Smooth muscle cell (in vitro differentiated cells): ENCODE measurements at regions not wholly inside any gene's neighbourhood (a gene's known extent, or its start where the extent isn't known, plus 50 kb on each side); places are given as distances from the start of the nearest gene placed in this dataset.
"Not testable (repeated sequence)": the region's sequence is repeated elsewhere in the genome, so short reads cannot be mapped to it uniquely, and the experiment has no call there.

Experiments
- DNase-seq: peaks from one replicate; lab custom pipeline; 2025; ENCODE audit not compliant: unreplicated experiment; lab: John Stamatoyannopoulos, UW
- H2AFZ ChIP-seq: fragments of 200-600 bp; sonication (generic); 2 replicates; pipeline ENCODE4 v1.6.0; 2016; ENCODE audit warnings: antibody characterized with exemption, low read depth, mild to moderate bottlenecking
- H3F3A ChIP-seq: fragments of 200-600 bp; sonication (generic); 2 replicates; pipeline ENCODE4 v1.6.0; 2017; ENCODE audit warnings: antibody characterized with exemption, low read depth
- H3K27ac ChIP-seq: fragments of 200-600 bp; sonication (generic); 2 replicates; pipeline ENCODE4 v1.5.1; 2016; ENCODE audit warnings: low read depth, mild to moderate bottlenecking
- H3K27me3 ChIP-seq: fragments of 200-600 bp; sonication (generic); 2 replicates; pipeline ENCODE4 v1.6.1; 2016; ENCODE audit warnings: low read depth, mild to moderate bottlenecking
- H3K36me3 ChIP-seq: fragments of 200-600 bp; sonication (generic); 2 replicates; pipeline ENCODE4 v1.5.1; 2016; ENCODE audit warnings: low read depth
- H3K4me1 ChIP-seq: fragments of 200-600 bp; sonication (generic); 2 replicates; pipeline ENCODE4 v1.5.1; 2016; ENCODE audit warnings: low read depth
- H3K4me2 ChIP-seq: fragments of 200-600 bp; sonication (generic); 2 replicates; pipeline ENCODE4 v1.6.0; 2016; ENCODE audit warnings: mild to moderate bottlenecking
- H3K4me3 ChIP-seq: fragments of 200-600 bp; sonication (generic); 2 replicates; pipeline ENCODE4 v1.5.1; 2016; ENCODE audit warnings: mild to moderate bottlenecking
- H3K79me2 ChIP-seq: fragments of 200-600 bp; sonication (generic); 2 replicates; pipeline ENCODE4 v1.6.0; 2016; ENCODE audit warnings: low read depth, mild to moderate bottlenecking
- H3K9ac ChIP-seq: fragments of 200-600 bp; sonication (generic); 2 replicates; pipeline ENCODE4 v1.6.0; 2016; ENCODE audit warnings: low read depth
- H3K9me3 ChIP-seq: fragments of 200-600 bp; sonication (generic); replicated peaks from 2 replicates; pipeline ENCODE4 v1.5.1; 2016; ENCODE audit warnings: low read depth
- H4K20me1 ChIP-seq: fragments of 200-600 bp; sonication (generic); 2 replicates; pipeline ENCODE4 v1.6.0; 2016; ENCODE audit warnings: low read depth
- WGBS: methylation state at CpG from one replicate; pipeline ENCODE4 v1.1.7; 2016; ENCODE audit warnings: low lambda C conversion rate; 5-methylcytosine and 5-hydroxymethylcytosine counted together
- TF ChIP-seq, protein P1 (sequence below): fragments of 200-600 bp; sonication (generic); IDR thresholded peaks from 2 replicates; pipeline ENCODE4 v1.5.1; 2017; ENCODE audit warnings: borderline replicate concordance, mild to moderate bottlenecking, antibody characterized with exemption; ENCODE audit not compliant: insufficient read depth, poor library complexity, severe bottlenecking

DNA sequence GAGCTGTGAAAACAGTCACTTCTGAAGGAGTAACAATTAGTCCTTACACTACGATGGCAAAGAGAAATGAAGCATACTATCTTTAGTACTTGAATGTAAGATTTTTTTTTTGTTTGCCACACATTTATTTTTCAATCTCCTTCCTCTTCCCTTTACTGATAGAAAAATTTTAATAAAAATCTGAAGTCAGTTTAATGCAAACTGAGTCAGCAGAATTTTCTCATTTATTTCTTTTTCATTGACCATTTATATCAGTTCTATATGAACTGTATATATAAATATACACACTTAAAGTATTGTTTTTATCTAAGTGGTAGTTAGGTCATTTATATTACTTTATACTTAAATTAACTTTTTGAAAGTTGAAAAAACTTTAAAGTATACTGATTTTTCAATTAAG, 1009.1 kb upstream of the SPRY2 start:
- H3K9me3 ChIP-seq: no peaks in the 10 kb centered on the region
- H3K27me3 ChIP-seq: no peaks in the 10 kb centered on the region
- H4K20me1 ChIP-seq: no peaks in the 10 kb centered on the region
- H3K4me3 ChIP-seq: no peak overlapping the region
- H3K79me2 ChIP-seq: no peaks in the 10 kb centered on the region
- no peak for DNase-seq
- WGBS: 87% methylated on average over 1 of the region's 1 CpG
- H3K36me3 ChIP-seq: no peaks in the 10 kb centered on the region
- H3F3A ChIP-seq: no peaks in the 10 kb centered on the region
- H3K9ac ChIP-seq: no peak overlapping the region
- TF ChIP-seq, protein P1, sequence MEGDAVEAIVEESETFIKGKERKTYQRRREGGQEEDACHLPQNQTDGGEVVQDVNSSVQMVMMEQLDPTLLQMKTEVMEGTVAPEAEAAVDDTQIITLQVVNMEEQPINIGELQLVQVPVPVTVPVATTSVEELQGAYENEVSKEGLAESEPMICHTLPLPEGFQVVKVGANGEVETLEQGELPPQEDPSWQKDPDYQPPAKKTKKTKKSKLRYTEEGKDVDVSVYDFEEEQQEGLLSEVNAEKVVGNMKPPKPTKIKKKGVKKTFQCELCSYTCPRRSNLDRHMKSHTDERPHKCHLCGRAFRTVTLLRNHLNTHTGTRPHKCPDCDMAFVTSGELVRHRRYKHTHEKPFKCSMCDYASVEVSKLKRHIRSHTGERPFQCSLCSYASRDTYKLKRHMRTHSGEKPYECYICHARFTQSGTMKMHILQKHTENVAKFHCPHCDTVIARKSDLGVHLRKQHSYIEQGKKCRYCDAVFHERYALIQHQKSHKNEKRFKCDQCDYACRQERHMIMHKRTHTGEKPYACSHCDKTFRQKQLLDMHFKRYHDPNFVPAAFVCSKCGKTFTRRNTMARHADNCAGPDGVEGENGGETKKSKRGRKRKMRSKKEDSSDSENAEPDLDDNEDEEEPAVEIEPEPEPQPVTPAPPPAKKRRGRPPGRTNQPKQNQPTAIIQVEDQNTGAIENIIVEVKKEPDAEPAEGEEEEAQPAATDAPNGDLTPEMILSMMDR: no peak
- no peaks in the 10 kb centered on the region for H3K4me1 ChIP-seq
- no peak overlapping the region for H3K27ac ChIP-seq
- H2AFZ ChIP-seq: no peak overlapping the region
- H3K4me2 ChIP-seq: no peak overlapping the region

DNA sequence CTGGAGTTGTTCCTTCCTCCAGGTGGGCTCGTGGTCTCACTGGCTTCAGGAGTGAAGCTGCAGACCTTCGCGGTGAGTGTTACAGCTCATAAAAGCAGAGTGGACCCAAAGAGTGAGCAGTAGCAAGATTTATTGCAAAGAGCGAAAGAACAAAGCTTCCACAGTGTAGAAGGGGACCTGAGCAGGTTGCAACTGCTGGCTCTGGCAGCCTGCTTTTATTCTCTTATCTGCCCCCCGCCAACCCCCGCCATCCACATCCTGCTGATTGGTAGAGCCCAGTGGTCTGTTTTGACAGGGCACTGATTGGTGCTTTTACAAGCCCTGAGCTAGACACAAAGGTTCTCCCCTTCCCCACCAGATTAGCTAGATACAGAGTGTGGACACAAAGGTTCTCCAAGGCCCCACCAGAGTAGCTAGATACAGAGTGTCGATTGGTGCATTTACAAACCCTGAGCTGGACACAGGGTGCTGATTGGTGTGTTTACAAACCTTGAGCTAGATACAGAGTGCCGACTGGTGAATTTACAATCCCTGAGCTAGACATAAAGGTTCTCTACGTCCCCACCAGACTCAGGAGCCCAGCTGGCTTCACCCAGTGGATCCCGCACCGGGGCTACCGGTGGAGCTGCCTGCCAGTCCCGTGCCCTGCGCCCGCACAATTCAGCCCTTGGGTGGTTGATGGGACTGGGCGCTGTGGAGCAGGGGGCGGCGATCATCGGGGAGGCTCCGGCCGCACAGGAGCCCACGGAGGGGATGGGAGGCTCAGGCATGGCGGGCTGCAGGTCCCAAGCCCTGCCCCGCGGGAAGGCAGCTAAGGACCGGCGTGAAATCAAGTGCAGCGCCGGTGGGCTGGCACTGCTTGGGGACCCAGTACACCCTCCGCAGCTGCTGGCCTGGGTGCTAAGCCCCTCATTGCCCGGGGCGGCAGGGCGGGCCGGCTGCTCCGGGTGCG, 999.5 kb upstream of the SPRY2 start:
- 96% methylated on average over 35 of the region's 36 CpGs for WGBS
- not testable (repeated sequence) for DNase-seq, H3K4me3 ChIP-seq

DNA sequence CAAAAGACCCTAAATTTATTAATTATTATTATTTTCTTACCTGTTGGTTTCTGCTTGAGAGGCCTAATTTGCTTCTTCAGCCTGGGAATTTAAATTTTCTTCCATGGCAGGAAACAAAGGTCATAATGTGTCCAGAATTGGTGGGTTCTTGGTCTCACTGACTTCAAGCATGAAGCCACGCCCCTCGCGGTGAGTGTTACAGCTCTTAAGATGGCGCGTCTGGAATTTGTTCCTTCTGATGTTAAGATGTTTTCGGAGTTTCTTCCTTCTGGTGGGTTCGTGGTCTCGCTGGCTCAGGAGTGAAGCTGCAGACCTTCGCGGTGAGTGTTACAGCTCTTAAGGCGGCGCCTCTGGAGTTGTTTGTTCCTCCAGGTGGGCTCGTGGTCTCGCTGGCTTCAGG, 998.7 kb upstream of the SPRY2 start:
- H3K4me3 ChIP-seq, H3K79me2 ChIP-seq, H3K4me1 ChIP-seq, DNase-seq, H3K27me3 ChIP-seq, H3K27ac ChIP-seq, H4K20me1 ChIP-seq, H3K4me2 ChIP-seq, H3K9ac ChIP-seq, H3K36me3 ChIP-seq, H2AFZ ChIP-seq, H3K9me3 ChIP-seq, H3F3A ChIP-seq: not testable (repeated sequence)
- WGBS: 94% methylated on average over 14 of the region's 14 CpGs

More for the DNA sequence above, 999.5 kb upstream of the SPRY2 start:
- H3F3A ChIP-seq, H3K4me2 ChIP-seq, H3K36me3 ChIP-seq, H3K27ac ChIP-seq, H4K20me1 ChIP-seq, H3K4me1 ChIP-seq, H3K9me3 ChIP-seq, H3K27me3 ChIP-seq, H3K9ac ChIP-seq, H2AFZ ChIP-seq, H3K79me2 ChIP-seq: not testable (repeated sequence)

DNA sequence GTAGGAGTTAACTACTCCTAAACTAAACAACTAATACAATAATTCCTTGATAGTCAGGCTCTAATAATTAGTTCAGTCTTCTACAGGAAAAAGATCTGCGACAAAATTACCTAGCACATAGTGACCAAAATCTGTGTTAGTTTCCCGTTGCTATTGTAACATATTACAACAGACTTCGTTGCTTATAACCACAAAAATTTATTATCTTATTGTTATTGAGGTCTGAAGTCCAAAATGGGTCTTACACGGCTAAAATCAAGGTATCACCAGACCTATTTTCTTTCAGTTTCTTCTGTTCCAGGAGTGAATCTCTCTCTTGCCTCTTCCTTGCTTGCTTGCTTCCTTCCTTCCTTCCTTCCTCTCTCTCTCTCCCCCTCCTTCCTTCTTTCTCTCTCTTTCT, 993.6 kb upstream of the SPRY2 start:
- DNase-seq: no peak
- H3K9me3 ChIP-seq: no peaks in the 10 kb centered on the region
- 95% methylated on average over 4 of the region's 4 CpGs for WGBS
- no peaks in the 10 kb centered on the region for H4K20me1 ChIP-seq
- H3K4me2 ChIP-seq: no peak overlapping the region
- H3K4me1 ChIP-seq: no peaks in the 10 kb centered on the region
- H2AFZ ChIP-seq: no peak overlapping the region
- no peaks in the 10 kb centered on the region for H3K36me3 ChIP-seq
- H3K27ac ChIP-seq: no peak overlapping the region
- no peaks in the 10 kb centered on the region for H3K27me3 ChIP-seq
- H3K9ac ChIP-seq: no peak overlapping the region
- H3K79me2 ChIP-seq: no peaks in the 10 kb centered on the region
- H3F3A ChIP-seq: no peaks in the 10 kb centered on the region
- H3K4me3 ChIP-seq: no peak overlapping the region
- TF ChIP-seq, protein P1: no peak
